Panc1 (cell line): ENCODE measurements at regions not wholly inside any gene's neighbourhood (a gene's known extent, or its start where the extent isn't known, plus 50 kb on each side); places are given as distances from the start of the nearest gene placed in this dataset.

Experiments used
- ATAC-seq: fragments of 200-7000 bp; cut with Tn5 transposase; 2 replicates; pipeline ENCODE4 v1.9.1; 2020; ENCODE audit warnings: mild to moderate bottlenecking, moderate library complexity
- BruUV-seq: library from RNA; stranded (reverse); fragments of 400-500 nt; replicated peaks from 2 replicates; lab custom pipeline; 2021; lab: Mats Ljungman, UMichigan
- CTCF ChIA-PET: fragments of 300-600 bp; sonication (Branson Sonifier 250); formaldehyde crosslinking; loops from one replicate; lab custom pipeline; 2022; ENCODE audit warnings: antibody characterized with exemption; lab: Charles Lee
- POLR2A ChIA-PET: fragments of 300-600 bp; sonication (Branson Sonifier 250); formaldehyde crosslinking; loops from one replicate; lab custom pipeline; 2022; ENCODE audit warnings: antibody characterized with exemption; lab: Charles Lee
- DNase-seq: peaks from one replicate; pipeline ENCODE4 v3.0.0-alpha.2; 2010; ENCODE audit warnings: low read depth, low spot score
- H3K27ac ChIP-seq: 2 replicates; pipeline ENCODE4 v1.5.1; 2011; ENCODE audit warnings: mild to moderate bottlenecking, low read length, inconsistent platforms
- H3K27me3 ChIP-seq: fragments of 200-500 bp; sonication (Bioruptor generic); 2 replicates; pipeline ENCODE4 v1.6.0; 2014; ENCODE audit warnings: low read length, inconsistent platforms; ENCODE audit not compliant: control insufficient read depth, insufficient read depth
- H3K36me3 ChIP-seq: fragments of 200-500 bp; sonication (Bioruptor generic); 2 replicates; pipeline ENCODE4 v1.5.1; 2014; ENCODE audit warnings: inconsistent platforms, mild to moderate bottlenecking, low read length, moderate library complexity; ENCODE audit not compliant: control insufficient read depth, insufficient read depth
- H3K4me1 ChIP-seq: 2 replicates; pipeline ENCODE4 v1.5.1; 2011; ENCODE audit warnings: inconsistent platforms, mild to moderate bottlenecking, low read length, moderate library complexity; ENCODE audit not compliant: control insufficient read depth, insufficient read depth
- H3K4me3 ChIP-seq, 2 experiments: 2 replicates each; pipeline ENCODE4 v1.5.1; 2011 to 2012; ENCODE audit warnings: low read depth in 2 of 2, low read length in 2 of 2, mild to moderate bottlenecking in 2 of 2, inconsistent platforms in 1 of 2, moderate library complexity in 1 of 2
- H3K9me3 ChIP-seq: fragments of 200-500 bp; sonication (Bioruptor generic); 2 replicates; pipeline ENCODE4 v1.5.1; 2014; ENCODE audit warnings: low read depth, mild to moderate bottlenecking, inconsistent platforms, low read length, moderate library complexity; ENCODE audit not compliant: control insufficient read depth, insufficient read depth
- POLR2AphosphoS5 ChIP-seq: IDR thresholded peaks from 2 replicates; pipeline ENCODE4 v1.6.1; 2012; ENCODE audit warnings: mild to moderate bottlenecking, low read depth, low read length, moderate library complexity
- SIN3A ChIP-seq: IDR thresholded peaks from 2 replicates; pipeline ENCODE4 v1.6.1; 2012; ENCODE audit warnings: low read depth, mild to moderate bottlenecking, low read length, moderate library complexity, borderline replicate concordance; ENCODE audit not compliant: insufficient read depth
- TCF7L2 ChIP-seq: IDR thresholded peaks from 2 replicates; pipeline ENCODE4 v1.6.1; 2011; ENCODE audit warnings: mild to moderate bottlenecking, low read depth, low read length, inconsistent platforms
- in situ Hi-C: cut with HindIII; loops from 2 replicates; pipeline ENCODE4 v1.10.0; 2016; ENCODE audit warnings: low sequenced_read_pairs, low pct_unique_long_range_greater_than_20kb
- intact Hi-C: fragments of 100-400 bp; cut with micrococcal nuclease; formaldehyde crosslinking; loops from one replicate; pipeline ENCODE4 v1.10.0; 2022; ENCODE audit not compliant: unreplicated experiment
- TF ChIP-seq, protein P1 (sequence below): fragments of 450-650 bp; IDR thresholded peaks from 2 replicates; pipeline ENCODE4 v1.5.1; 2017; ENCODE audit warnings: mild to moderate bottlenecking
- TF ChIP-seq, protein P2 (sequence below), 2 experiments: IDR thresholded peaks; 2 replicates each; pipeline ENCODE4 v1.6.1; 2011 to 2012; ENCODE audit warnings: low read depth in 2 of 2, control low read depth in 1 of 2, low read length in 1 of 2, mild to moderate bottlenecking in 1 of 2, moderate library complexity in 1 of 2; ENCODE audit not compliant: insufficient read depth in 1 of 2

- intact Hi-C loops (no loop called here), in situ Hi-C loops (no loop called here)
- no peaks in the 10 kb centered on the region for H3K9me3 ChIP-seq
- BruUV-seq: no TSS peak
- ATAC-seq: no peak
- H3K27me3 ChIP-seq: no peaks in the 10 kb centered on the region
- no peak overlapping the region for H3K4me3 ChIP-seq
- H3K4me1 ChIP-seq: no peaks in the 10 kb centered on the region
- H3K27ac ChIP-seq: no peak overlapping the region
- no peaks in the 10 kb centered on the region for H3K36me3 ChIP-seq
- TF ChIP-seq, protein P1, sequence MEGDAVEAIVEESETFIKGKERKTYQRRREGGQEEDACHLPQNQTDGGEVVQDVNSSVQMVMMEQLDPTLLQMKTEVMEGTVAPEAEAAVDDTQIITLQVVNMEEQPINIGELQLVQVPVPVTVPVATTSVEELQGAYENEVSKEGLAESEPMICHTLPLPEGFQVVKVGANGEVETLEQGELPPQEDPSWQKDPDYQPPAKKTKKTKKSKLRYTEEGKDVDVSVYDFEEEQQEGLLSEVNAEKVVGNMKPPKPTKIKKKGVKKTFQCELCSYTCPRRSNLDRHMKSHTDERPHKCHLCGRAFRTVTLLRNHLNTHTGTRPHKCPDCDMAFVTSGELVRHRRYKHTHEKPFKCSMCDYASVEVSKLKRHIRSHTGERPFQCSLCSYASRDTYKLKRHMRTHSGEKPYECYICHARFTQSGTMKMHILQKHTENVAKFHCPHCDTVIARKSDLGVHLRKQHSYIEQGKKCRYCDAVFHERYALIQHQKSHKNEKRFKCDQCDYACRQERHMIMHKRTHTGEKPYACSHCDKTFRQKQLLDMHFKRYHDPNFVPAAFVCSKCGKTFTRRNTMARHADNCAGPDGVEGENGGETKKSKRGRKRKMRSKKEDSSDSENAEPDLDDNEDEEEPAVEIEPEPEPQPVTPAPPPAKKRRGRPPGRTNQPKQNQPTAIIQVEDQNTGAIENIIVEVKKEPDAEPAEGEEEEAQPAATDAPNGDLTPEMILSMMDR: no peak
- TF ChIP-seq POLR2AphosphoS5: no peak
- TF ChIP-seq SIN3A: no peak
- TF ChIP-seq, protein P2, sequence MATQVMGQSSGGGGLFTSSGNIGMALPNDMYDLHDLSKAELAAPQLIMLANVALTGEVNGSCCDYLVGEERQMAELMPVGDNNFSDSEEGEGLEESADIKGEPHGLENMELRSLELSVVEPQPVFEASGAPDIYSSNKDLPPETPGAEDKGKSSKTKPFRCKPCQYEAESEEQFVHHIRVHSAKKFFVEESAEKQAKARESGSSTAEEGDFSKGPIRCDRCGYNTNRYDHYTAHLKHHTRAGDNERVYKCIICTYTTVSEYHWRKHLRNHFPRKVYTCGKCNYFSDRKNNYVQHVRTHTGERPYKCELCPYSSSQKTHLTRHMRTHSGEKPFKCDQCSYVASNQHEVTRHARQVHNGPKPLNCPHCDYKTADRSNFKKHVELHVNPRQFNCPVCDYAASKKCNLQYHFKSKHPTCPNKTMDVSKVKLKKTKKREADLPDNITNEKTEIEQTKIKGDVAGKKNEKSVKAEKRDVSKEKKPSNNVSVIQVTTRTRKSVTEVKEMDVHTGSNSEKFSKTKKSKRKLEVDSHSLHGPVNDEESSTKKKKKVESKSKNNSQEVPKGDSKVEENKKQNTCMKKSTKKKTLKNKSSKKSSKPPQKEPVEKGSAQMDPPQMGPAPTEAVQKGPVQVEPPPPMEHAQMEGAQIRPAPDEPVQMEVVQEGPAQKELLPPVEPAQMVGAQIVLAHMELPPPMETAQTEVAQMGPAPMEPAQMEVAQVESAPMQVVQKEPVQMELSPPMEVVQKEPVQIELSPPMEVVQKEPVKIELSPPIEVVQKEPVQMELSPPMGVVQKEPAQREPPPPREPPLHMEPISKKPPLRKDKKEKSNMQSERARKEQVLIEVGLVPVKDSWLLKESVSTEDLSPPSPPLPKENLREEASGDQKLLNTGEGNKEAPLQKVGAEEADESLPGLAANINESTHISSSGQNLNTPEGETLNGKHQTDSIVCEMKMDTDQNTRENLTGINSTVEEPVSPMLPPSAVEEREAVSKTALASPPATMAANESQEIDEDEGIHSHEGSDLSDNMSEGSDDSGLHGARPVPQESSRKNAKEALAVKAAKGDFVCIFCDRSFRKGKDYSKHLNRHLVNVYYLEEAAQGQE (IDR thresholded peaks at IDR 0.05; ENCODE audit: insufficient read depth in 1 of 2, low read depth in 2 of 2, low read length in 1 of 2): no peak
- no peak for TF ChIP-seq TCF7L2
- CTCF ChIA-PET: no interaction called here
- DNase-seq: no peak
- POLR2A ChIA-PET: no interaction called here
Observed at GRCh38 chr9:126160067-126160853, 166.4 kb upstream of the MVB12B start.

- no TSS peak for BruUV-seq
- H3K4me3 ChIP-seq: no peak overlapping the region
- no peaks in the 10 kb centered on the region for H3K36me3 ChIP-seq
- H3K9me3 ChIP-seq: no peaks in the 10 kb centered on the region
- no peak overlapping the region for H3K27ac ChIP-seq
- H3K4me1 ChIP-seq: no peaks in the 10 kb centered on the region
- POLR2A ChIA-PET: no interaction called here
- in situ Hi-C loops: no loop called here
- no peaks in the 10 kb centered on the region for H3K27me3 ChIP-seq
- TF ChIP-seq POLR2AphosphoS5 (no peak), SIN3A (no peak), TCF7L2 (no peak)
- TF ChIP-seq, protein P2 (IDR thresholded peaks at IDR 0.05; ENCODE audit: insufficient read depth in 1 of 2, low read depth in 2 of 2, low read length in 1 of 2): no peak
- TF ChIP-seq, protein P1: no peak
- intact Hi-C loops: no loop called here
- DNase-seq: no peak
- ATAC-seq: no peak
- CTCF ChIA-PET: no interaction called here
Observed at GRCh38 chr9:126160854-126161329, 165.7 kb upstream of the MVB12B start.
